ENCODE measurements at regions not wholly inside any gene's neighbourhood (a gene's known extent, or its start where the extent isn't known, plus 50 kb on each side); places are given as distances from the start of the nearest gene placed in this dataset.

DNA sequence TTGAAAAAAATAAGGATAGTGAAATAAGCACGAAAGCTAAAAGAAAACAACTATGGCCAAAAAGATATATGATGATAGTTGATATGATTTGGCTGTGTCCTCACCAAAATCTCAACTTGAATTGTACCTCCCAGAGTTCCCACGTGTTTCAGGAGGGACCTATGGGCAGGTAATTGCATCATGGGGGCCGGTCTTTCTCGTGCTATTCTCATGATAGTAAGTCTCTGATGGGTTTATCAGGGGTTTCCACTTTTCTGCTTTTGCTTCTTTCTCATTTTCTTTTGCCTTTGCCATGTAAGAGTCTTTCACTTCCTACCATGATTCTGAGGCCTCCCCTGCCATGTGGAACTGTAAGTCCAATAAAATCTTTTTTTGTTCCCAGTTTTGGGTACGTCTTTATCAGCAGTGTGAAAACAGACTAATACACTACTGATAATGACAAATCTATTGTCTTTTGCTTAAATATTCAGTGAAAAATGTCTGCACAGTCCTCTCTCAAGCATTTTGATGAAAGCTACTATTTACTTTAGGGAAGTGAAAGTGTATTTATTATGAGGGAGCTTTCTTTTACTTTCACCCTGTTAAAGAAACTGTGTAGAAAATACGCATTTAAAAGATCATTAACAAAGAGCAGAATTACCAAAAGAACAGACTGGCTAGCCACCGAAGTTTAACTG lies 389.1 kb downstream of the HTR1B start:
- Histone ChIP-seq H3K9me3 (ENCODE audit: insufficient read depth, low read depth, low read length) (no peaks in the 10 kb centered on the region), H2AFZ (ENCODE audit: low read length) (no peak overlapping the region), H3K9me2 (replicated peaks; ENCODE audit: low read depth, low read length) (no peaks in the 10 kb centered on the region), H3F3A (ENCODE audit: low read depth) (no peaks in the 10 kb centered on the region), H3K36me3 (ENCODE audit: insufficient read depth, low read length) (no peaks in the 10 kb centered on the region), H3K27me3 (ENCODE audit: insufficient read depth, low read length, poor library complexity, severe bottlenecking) (no peaks in the 10 kb centered on the region), H3K4me3 (ENCODE audit: low read length, poor library complexity, severe bottlenecking) (no peak overlapping the region), H3K9ac (ENCODE audit: low read depth, low read length, poor library complexity, severe bottlenecking) (no peak overlapping the region), H3K4me1 (ENCODE audit: insufficient read depth, low read length, poor library complexity, severe bottlenecking) (no peaks in the 10 kb centered on the region), H3K79me2 (ENCODE audit: insufficient read depth, low read length) (no peaks in the 10 kb centered on the region), H4K20me1 (ENCODE audit: insufficient read depth, low read length, poor library complexity, severe bottlenecking) (no peaks in the 10 kb centered on the region), H3K4me2 (ENCODE audit: low read depth, low read length, poor library complexity, severe bottlenecking) (no peak overlapping the region)
- TF ChIP-seq, protein P1, sequence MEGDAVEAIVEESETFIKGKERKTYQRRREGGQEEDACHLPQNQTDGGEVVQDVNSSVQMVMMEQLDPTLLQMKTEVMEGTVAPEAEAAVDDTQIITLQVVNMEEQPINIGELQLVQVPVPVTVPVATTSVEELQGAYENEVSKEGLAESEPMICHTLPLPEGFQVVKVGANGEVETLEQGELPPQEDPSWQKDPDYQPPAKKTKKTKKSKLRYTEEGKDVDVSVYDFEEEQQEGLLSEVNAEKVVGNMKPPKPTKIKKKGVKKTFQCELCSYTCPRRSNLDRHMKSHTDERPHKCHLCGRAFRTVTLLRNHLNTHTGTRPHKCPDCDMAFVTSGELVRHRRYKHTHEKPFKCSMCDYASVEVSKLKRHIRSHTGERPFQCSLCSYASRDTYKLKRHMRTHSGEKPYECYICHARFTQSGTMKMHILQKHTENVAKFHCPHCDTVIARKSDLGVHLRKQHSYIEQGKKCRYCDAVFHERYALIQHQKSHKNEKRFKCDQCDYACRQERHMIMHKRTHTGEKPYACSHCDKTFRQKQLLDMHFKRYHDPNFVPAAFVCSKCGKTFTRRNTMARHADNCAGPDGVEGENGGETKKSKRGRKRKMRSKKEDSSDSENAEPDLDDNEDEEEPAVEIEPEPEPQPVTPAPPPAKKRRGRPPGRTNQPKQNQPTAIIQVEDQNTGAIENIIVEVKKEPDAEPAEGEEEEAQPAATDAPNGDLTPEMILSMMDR (conservative IDR thresholded peaks at IDR 0.05; ENCODE audit: low read length), result no peak
- no peak for TF ChIP-seq EZH2phosphoT487 (IDR thresholded peaks at IDR 0.05; ENCODE audit: borderline replicate concordance)

DNA sequence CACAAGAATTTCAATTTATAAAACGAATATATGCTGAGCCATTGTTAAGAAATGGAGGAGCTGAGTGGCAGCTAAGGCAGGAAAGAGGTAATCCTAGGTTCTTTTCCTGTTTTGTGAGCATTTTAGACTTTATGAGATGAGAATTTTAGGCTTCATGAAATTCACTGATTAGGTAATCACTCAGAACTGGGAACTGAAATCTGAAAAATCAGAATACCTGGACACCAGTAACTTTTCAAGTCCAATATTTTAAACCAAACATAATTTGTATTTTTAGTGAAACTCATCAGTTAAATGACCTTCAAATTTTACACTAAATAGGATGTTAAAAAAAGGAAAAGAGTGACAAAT lies 389.9 kb downstream of the HTR1B start:
- H4K20me1 ChIP-seq (ENCODE audit: insufficient read depth, low read length, poor library complexity, severe bottlenecking), result no peaks in the 10 kb centered on the region
- no peaks in the 10 kb centered on the region for H3K27me3 ChIP-seq (ENCODE audit: insufficient read depth, low read length, poor library complexity, severe bottlenecking)
- TF ChIP-seq, protein P1 (conservative IDR thresholded peaks at IDR 0.05; ENCODE audit: low read length), result no peak
- no peak for TF ChIP-seq EZH2phosphoT487 (IDR thresholded peaks at IDR 0.05; ENCODE audit: borderline replicate concordance)
- no peak overlapping the region for H3K4me3 ChIP-seq (ENCODE audit: low read length, poor library complexity, severe bottlenecking)
- no peaks in the 10 kb centered on the region for H3K36me3 ChIP-seq (ENCODE audit: insufficient read depth, low read length)
- no peaks in the 10 kb centered on the region for H3K4me1 ChIP-seq (ENCODE audit: insufficient read depth, low read length, poor library complexity, severe bottlenecking)
- no peaks in the 10 kb centered on the region for H3K9me2 ChIP-seq (replicated peaks; ENCODE audit: low read depth, low read length)
- no peaks in the 10 kb centered on the region for H3K9me3 ChIP-seq (ENCODE audit: insufficient read depth, low read depth, low read length)
- no peaks in the 10 kb centered on the region for H3K79me2 ChIP-seq (ENCODE audit: insufficient read depth, low read length)
- H2AFZ ChIP-seq (ENCODE audit: low read length), result no peak overlapping the region
- no peaks in the 10 kb centered on the region for H3F3A ChIP-seq (ENCODE audit: low read depth)
- H3K9ac ChIP-seq (ENCODE audit: low read depth, low read length, poor library complexity, severe bottlenecking), result no peak overlapping the region
- H3K4me2 ChIP-seq (ENCODE audit: low read depth, low read length, poor library complexity, severe bottlenecking), result no peak overlapping the region

DNA sequence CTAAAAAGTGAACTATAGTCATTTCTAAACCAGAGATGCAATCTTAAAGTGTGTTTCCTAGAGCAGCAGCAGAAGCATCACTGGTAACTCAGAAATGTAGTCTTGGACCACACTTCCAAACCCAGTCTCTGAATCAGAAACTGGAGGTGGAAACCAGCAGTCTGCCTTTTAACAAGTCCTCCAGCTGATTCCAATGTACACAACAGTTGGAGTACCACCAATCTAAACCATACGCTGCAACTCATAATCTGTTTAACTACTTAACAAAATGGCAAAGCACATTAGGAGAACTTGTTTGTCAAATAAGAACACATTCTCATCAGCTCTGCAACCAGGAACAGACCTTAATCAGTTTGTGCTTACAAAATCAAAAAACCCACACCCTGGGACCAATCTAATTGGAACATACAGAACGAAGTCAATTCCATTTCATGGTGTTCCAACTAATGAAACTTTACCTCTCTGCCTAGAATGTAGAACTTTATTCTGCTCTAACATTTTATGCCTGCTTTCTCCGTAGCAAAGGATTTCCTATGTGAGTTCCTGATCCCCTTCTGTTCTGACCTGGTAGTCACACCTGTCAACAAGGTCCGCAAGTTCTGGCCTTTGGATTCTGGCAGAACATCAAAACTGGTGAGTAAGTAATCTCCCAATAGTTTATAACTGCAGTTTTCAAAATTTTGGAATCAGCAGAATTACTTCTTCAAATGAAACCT lies 390.4 kb downstream of the HTR1B start:
- Histone ChIP-seq H3K27me3 (ENCODE audit: insufficient read depth, low read length, poor library complexity, severe bottlenecking) (no peaks in the 10 kb centered on the region), H3K9me3 (ENCODE audit: insufficient read depth, low read depth, low read length) (no peaks in the 10 kb centered on the region), H3K4me2 (ENCODE audit: low read depth, low read length, poor library complexity, severe bottlenecking) (no peak overlapping the region), H3K36me3 (ENCODE audit: insufficient read depth, low read length) (no peaks in the 10 kb centered on the region), H4K20me1 (ENCODE audit: insufficient read depth, low read length, poor library complexity, severe bottlenecking) (no peaks in the 10 kb centered on the region), H3K9ac (ENCODE audit: low read depth, low read length, poor library complexity, severe bottlenecking) (no peak overlapping the region), H3K9me2 (replicated peaks; ENCODE audit: low read depth, low read length) (no peaks in the 10 kb centered on the region), H3K4me1 (ENCODE audit: insufficient read depth, low read length, poor library complexity, severe bottlenecking) (no peaks in the 10 kb centered on the region), H3F3A (ENCODE audit: low read depth) (no peaks in the 10 kb centered on the region), H2AFZ (ENCODE audit: low read length) (no peak overlapping the region), H3K79me2 (ENCODE audit: insufficient read depth, low read length) (no peaks in the 10 kb centered on the region), H3K4me3 (ENCODE audit: low read length, poor library complexity, severe bottlenecking) (no peak overlapping the region)
- TF ChIP-seq EZH2phosphoT487 (IDR thresholded peaks at IDR 0.05; ENCODE audit: borderline replicate concordance), result no peak
- TF ChIP-seq, protein P1 (conservative IDR thresholded peaks at IDR 0.05; ENCODE audit: low read length), result no peak
